BJ (cell line): ENCODE measurements at regions not wholly inside any gene's neighbourhood (a gene's known extent, or its start where the extent isn't known, plus 50 kb on each side); places are given as distances from the start of the nearest gene placed in this dataset.

ENCODE experiments used
- CTCF ChIA-PET: fragments of 350-600 bp; formaldehyde crosslinking; extraction: SDS; loops from one replicate; lab custom pipeline; 2021; ENCODE audit warnings: antibody characterized with exemption, inconsistent platforms; lab: Yijun Ruan, JAX
- POLR2A ChIA-PET: fragments of 300-600 bp; sonication (Branson Sonifier 250); formaldehyde crosslinking; extraction: SDS; loops from one replicate; lab custom pipeline; 2021; ENCODE audit warnings: antibody characterized with exemption; lab: Charles Lee
- DNase-seq: peaks from one replicate; pipeline ENCODE4 v3.0.0-alpha.2; 2011; ENCODE audit warnings: low read depth
- H3K27me3 ChIP-seq: 2 replicates; pipeline ENCODE4 v1.6.0; 2011; ENCODE audit warnings: low read length; ENCODE audit not compliant: control insufficient read depth, insufficient read depth
- H3K36me3 ChIP-seq: 2 replicates; pipeline ENCODE4 v1.5.1; 2011; ENCODE audit warnings: low read length; ENCODE audit not compliant: control insufficient read depth, insufficient read depth
- H3K4me3 ChIP-seq: 2 replicates; pipeline ENCODE4 v1.5.1; 2011; ENCODE audit warnings: low read depth, mild to moderate bottlenecking, control low read depth, low read length
- TF ChIP-seq, protein P1 (sequence below): IDR thresholded peaks from 2 replicates; pipeline ENCODE4 v1.5.1; 2011; ENCODE audit warnings: low read depth, mild to moderate bottlenecking, control low read depth, inconsistent platforms, low read length, moderate library complexity; ENCODE audit not compliant: insufficient read depth

DNA sequence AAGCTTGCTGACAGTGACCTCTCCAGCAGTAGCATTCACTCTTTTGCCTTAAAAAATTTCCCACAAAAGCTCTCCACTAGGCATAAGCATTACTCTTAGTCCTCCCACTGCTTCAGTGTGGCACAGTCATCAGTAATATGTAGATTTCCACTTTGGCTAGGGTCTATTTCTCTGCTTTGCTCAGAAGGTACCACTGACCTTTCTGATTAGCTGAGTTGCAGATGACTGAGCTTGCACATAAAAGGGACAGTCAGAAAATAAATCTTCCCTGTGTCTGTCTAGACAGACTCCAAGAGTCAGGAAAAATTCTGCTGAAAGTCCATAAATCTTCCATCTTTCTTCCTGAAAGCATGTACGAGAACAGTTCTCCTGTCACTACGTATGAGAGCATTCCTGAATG, 56.6 kb upstream of the APP start:
- H3K4me3 ChIP-seq, result no peak overlapping the region
- H3K36me3 ChIP-seq, result no peaks in the 10 kb centered on the region
- ChIA-PET POLR2A (no interaction called here), CTCF (interaction anchor here (0.6 kb wide), 1 partner anchor 110 kb away, joined by 3 read pairs; no protein-coding TSS in a partner anchor)
- no peak for DNase-seq
- TF ChIP-seq, protein P1, sequence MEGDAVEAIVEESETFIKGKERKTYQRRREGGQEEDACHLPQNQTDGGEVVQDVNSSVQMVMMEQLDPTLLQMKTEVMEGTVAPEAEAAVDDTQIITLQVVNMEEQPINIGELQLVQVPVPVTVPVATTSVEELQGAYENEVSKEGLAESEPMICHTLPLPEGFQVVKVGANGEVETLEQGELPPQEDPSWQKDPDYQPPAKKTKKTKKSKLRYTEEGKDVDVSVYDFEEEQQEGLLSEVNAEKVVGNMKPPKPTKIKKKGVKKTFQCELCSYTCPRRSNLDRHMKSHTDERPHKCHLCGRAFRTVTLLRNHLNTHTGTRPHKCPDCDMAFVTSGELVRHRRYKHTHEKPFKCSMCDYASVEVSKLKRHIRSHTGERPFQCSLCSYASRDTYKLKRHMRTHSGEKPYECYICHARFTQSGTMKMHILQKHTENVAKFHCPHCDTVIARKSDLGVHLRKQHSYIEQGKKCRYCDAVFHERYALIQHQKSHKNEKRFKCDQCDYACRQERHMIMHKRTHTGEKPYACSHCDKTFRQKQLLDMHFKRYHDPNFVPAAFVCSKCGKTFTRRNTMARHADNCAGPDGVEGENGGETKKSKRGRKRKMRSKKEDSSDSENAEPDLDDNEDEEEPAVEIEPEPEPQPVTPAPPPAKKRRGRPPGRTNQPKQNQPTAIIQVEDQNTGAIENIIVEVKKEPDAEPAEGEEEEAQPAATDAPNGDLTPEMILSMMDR, result no peak
- H3K27me3 ChIP-seq, result peaks cover 3% of the 10 kb centered on the region; the same call in 1 of the 2 replicates

DNA sequence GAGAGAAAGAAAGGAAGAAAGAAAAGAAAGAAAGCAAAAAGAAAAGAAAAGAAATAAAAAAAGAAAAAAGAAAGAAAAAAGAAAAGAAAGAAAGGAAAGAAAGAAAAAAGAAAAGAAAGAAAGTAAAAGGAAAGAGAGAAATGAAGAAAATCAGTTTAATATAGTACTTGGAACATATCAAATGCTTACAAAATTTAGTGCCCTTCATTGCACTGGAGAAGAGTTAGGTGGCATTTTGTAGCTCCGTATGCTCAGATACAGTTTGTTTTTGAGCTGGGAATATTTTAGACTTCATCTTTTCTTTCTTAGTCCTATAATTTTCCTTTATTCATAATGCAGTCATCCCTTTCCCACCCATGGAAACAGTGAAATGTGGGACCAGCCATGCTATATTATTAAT, 56.2 kb upstream of the APP start:
- CTCF ChIA-PET, result interaction anchor here (0.6 kb wide), 1 partner anchor 111 kb away, joined by 3 read pairs; no protein-coding TSS in a partner anchor
- TF ChIP-seq, protein P1, result no peak
- no peaks in the 10 kb centered on the region for H3K36me3 ChIP-seq
- peaks cover 3% of the 10 kb centered on the region; the same call in 1 of the 2 replicates for H3K27me3 ChIP-seq
- POLR2A ChIA-PET, result no interaction called here
- no peak for DNase-seq
- no peak overlapping the region for H3K4me3 ChIP-seq

DNA sequence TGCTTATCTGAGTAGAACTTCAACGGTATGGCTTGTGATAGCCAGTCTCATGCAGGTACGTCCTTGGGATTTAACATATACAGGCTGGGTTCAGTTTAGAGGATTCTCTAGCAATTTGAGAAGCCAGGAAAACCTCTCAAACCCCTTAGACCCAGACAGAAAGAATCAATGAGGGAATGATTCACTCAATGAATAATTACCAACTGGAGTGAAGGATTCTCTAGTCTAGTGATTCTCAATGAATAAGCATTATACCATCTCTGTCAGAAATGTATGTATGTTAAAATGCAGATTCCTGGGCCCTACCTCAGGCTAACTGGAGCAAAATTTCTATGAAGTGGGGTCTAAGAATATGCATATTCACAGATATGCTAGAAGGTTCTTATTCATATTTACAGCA, 54.5 kb upstream of the APP start:
- CTCF ChIA-PET, result no interaction called here
- TF ChIP-seq, protein P1, result no peak

DNA sequence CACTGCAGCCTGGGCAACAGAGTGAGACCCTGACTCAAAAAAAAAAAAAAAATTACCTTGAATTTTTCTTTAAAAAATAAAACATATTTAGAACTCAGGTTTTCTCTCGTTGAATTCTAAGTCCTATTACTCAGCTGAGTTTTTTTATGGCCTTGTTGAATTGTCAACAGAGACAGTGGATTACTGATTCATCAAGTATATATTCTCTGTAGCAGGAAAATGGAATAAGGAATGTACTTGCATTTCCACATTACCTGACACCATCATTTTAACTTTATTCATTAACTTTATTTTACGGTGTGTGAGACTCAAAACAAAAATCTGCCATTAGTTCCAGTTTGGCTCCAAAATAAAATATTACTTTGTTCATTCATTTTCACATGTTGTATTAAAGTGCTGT, 53.8 kb upstream of the APP start:
- DNase-seq, result no peak
- Histone ChIP-seq H3K27me3 (peaks cover 3% of the 10 kb centered on the region; the same call in 1 of the 2 replicates), H3K4me3 (no peak overlapping the region), H3K36me3 (no peaks in the 10 kb centered on the region)
- TF ChIP-seq, protein P1, result no peak
- ChIA-PET CTCF (no interaction called here), POLR2A (no interaction called here)

More for the DNA sequence above, 54.5 kb upstream of the APP start:
- Histone ChIP-seq H3K4me3 (no peak overlapping the region), H3K36me3 (no peaks in the 10 kb centered on the region), H3K27me3 (peaks cover 3% of the 10 kb centered on the region; the same call in 1 of the 2 replicates)
- POLR2A ChIA-PET, result no interaction called here
- DNase-seq, result no peak
